ENCODE measurements at regions not wholly inside any gene's neighbourhood (a gene's known extent, or its start where the extent isn't known, plus 50 kb on each side); places are given as distances from the start of the nearest gene placed in this dataset.

DNA sequence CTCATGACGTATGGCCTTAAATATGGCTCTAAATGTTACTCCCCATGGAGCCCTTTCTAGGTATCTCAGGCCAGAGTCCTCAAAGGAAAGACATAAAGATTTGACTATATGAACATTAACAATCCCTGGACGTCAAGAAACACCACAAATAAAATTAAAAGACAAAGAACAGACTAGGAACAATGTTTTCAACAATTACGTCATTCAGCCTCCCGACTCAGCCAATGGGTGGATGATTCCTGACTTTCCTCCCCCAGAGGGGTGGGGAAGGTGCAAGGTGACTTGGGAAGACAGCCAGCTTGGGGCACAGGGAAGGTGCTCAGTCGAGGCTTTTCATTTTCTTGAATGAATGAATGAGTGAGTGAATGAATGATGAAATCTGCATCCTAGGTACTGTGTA, 157.4 kb downstream of the TFAP2C start:
- TF ChIP-seq, protein P1, sequence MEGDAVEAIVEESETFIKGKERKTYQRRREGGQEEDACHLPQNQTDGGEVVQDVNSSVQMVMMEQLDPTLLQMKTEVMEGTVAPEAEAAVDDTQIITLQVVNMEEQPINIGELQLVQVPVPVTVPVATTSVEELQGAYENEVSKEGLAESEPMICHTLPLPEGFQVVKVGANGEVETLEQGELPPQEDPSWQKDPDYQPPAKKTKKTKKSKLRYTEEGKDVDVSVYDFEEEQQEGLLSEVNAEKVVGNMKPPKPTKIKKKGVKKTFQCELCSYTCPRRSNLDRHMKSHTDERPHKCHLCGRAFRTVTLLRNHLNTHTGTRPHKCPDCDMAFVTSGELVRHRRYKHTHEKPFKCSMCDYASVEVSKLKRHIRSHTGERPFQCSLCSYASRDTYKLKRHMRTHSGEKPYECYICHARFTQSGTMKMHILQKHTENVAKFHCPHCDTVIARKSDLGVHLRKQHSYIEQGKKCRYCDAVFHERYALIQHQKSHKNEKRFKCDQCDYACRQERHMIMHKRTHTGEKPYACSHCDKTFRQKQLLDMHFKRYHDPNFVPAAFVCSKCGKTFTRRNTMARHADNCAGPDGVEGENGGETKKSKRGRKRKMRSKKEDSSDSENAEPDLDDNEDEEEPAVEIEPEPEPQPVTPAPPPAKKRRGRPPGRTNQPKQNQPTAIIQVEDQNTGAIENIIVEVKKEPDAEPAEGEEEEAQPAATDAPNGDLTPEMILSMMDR (IDR thresholded peaks at IDR 0.05; ENCODE audit: low read depth) = no peak

DNA sequence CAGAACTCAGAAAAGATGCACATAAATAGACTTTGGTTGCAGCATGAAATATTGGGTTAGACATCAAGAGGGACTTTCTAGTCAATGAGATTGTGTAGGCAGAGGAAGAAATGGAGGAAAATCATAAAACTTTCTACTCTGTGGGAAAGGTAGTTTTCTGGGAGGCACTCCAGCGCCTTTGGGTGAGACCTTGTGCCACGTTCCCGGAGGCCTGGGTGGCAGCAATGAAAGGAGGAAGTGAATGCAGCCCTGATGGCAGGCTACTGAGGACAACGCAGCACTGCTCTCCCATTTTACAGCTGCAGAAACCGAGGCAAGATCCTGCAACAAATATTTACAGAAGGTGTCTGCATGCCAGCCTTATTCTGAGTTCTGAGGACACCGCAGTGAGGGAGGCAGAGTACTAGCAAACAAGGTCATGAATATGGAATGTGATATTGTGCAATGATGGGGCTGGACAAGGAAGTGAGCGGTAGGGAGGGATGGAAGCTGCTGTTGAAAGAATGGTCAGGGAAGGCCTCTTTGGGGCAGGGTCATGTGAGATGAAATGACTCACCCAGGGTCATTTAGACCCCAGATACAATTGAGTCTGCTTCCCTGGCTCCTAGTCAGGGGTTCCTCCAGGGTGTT, 159.1 kb downstream of the TFAP2C start:
- TF ChIP-seq, protein P1 (IDR thresholded peaks at IDR 0.05; ENCODE audit: low read depth) = no peak

DNA sequence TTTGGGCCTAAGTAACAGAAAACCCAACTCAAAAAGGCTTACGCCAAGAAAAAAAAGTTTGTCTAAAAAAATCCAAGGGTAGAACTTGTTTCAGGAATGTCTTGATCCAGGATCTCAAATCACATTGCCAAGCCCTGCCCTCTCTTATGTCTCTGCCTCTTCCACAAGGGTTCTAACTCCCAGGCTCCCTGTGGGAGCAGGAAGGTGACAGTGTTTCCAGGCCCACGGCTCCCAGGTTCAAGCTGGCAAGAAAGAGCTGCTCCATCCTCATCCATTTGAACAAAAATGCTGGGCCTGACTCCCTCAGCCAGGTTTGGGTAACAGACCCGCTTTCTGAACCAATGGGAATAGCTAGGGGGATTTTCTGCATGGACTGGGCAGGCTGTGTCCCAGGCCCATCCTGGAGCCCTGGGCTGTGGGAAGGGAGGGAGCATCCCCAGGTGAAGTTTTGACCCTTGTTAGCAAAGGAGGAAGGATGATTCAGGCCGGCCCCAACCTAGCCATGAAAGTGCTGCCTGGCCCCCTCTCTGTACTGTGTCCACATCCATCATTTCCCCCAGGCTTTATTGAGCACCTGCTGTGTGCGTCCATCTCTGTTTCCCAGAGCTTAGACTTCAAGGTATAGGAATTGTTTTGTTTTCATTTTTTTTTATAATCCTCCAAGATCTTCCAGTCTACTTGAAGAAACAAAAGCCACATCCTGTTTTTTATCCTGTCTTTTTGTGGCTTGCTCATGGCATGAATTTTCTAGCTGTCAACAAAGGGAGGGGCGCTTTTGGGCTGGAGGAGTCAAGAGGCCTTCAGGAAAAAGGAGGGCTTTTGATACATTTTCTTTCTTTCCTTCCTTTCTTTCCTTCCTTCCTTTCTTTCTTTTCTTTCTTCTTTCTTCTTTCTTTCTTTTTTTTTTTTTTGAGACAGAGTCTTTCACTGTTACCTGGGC, 159.8 kb downstream of the TFAP2C start:
- TF ChIP-seq, protein P1 (IDR thresholded peaks at IDR 0.05; ENCODE audit: low read depth) = no peak

DNA sequence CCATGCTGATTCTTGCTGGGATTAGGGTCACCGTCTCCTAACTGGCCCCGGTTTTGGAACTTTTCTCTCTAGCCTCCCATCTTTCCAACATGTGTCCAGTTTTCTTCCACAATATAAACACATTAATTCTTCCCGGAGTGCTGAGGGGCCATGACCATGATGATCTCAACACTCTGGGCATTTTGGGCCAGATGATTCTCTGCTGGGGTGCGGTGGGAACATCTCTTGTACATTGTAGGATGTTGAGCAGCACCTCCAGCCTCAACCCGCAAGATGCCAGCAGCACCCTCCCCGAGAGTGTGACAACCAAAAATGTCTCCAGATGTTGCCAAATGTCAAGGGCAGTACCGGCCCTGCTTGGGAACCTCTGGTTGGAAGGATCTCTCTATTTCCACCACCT, 164.8 kb downstream of the TFAP2C start:
- TF ChIP-seq, protein P1 (IDR thresholded peaks at IDR 0.05; ENCODE audit: low read depth) = no peak

DNA sequence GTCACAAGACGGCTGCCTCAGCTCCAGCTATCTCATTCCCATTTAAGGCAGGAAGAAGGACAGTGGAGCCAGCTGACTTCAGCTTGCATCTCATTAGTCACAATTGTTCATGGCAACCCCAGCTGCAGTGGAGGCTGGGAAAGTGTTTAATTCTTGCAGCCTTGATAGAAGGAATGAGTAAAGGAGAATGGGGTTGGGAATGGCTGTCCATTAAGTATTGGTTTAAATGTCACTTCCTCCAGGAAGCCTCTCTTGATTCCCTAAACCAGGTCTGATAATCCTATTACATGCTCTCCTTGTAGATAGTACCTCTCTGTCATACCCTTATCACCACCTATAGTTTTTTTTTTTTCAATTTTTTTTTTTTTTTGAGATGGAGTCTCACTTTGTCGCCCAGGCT, 166.4 kb downstream of the TFAP2C start:
- TF ChIP-seq, protein P1 (IDR thresholded peaks at IDR 0.05; ENCODE audit: low read depth) = no peak

DNA sequence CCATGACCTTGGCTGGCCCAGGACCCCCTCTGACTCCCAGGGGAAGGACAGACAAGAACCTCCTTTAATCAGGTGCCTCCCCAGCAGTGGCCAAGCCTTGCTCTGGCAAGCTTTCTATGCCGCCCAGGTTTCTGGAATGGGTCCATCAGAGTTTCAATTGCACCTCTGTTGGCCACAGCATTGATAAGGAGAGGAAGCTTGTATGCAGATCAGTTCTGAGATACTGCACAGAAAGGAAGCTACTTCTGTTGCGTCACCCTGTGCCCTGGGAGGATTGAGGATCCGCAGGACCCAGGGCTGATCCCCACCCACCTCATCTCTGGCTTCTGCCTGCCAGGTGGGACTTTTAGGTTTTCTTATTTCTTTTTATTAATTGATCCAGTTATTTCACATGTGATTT, 167.2 kb downstream of the TFAP2C start:
- TF ChIP-seq, protein P1 (IDR thresholded peaks at IDR 0.05; ENCODE audit: low read depth) = no peak

DNA sequence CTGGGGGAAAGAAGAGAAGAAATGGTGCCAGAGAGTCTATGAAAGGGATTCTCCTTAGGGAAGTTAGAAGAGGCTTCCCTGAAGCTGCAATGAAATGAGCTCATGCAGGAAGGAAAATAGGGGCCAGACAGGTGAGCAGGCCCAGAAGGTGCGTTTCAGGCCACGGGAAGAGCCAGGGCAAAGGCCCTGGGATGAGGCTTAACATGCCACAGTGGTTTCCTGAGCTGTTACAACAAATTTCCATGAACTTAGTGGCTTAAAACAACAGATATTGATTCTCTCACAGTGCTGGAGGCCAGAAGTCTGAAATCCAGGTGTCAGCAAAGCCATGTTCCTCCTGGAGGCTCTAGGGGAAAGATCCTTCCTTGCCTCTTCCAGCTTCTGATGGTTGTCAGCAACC, 167.9 kb downstream of the TFAP2C start:
- TF ChIP-seq, protein P1 (IDR thresholded peaks at IDR 0.05; ENCODE audit: low read depth) = no peak
